SK-N-SH treated with all-trans-retinoic acid at 6 μM for 48 hours (cell line): ENCODE measurements at regions not wholly inside any gene's neighbourhood (a gene's known extent, or its start where the extent isn't known, plus 50 kb on each side); places are given as distances from the start of the nearest gene placed in this dataset.

Experiments
- ARNTL ChIP-seq: fragments of 450-650 bp; formaldehyde crosslinking; IDR thresholded peaks from 2 replicates; pipeline ENCODE4 v1.5.0; 2020; ENCODE audit warnings: low read depth, mild to moderate bottlenecking, moderate library complexity, borderline replicate concordance
- CSDC2 ChIP-seq: fragments of 250-450 bp; sonication (Bioruptor Pico); IDR thresholded peaks from 2 replicates; pipeline ENCODE4 v1.5.0; 2020; ENCODE audit warnings: mild to moderate bottlenecking, moderate library complexity
- ESRRG ChIP-seq: fragments of 250-450 bp; sonication (Bioruptor Pico); IDR thresholded peaks from 2 replicates; pipeline ENCODE4 v1.6.1; 2021; ENCODE audit warnings: mild to moderate bottlenecking
- GLIS3 ChIP-seq: fragments of 250-450 bp; sonication (Bioruptor Pico); IDR thresholded peaks from 2 replicates; pipeline ENCODE4 v1.5.0; 2020; ENCODE audit warnings: mild to moderate bottlenecking, moderate library complexity
- OSR1 ChIP-seq: fragments of 250-450 bp; sonication (Bioruptor Pico); IDR thresholded peaks from 2 replicates; pipeline ENCODE4 v1.8.0; 2022; ENCODE audit warnings: moderate library complexity, mild to moderate bottlenecking, inconsistent platforms
- SNAI2 ChIP-seq: fragments of 250-450 bp; sonication (Bioruptor Pico); IDR thresholded peaks from 2 replicates; pipeline ENCODE4 v1.5.0; 2020; ENCODE audit warnings: mild to moderate bottlenecking, moderate library complexity
- TCF4 ChIP-seq: fragments of 250-450 bp; sonication (Bioruptor Pico); IDR thresholded peaks from 2 replicates; pipeline ENCODE4 v1.8.0; 2021; ENCODE audit warnings: mild to moderate bottlenecking, moderate library complexity, borderline replicate concordance
- ZFP3 ChIP-seq: fragments of 250-450 bp; sonication (Bioruptor Pico); IDR thresholded peaks from 2 replicates; pipeline ENCODE4 v1.5.0; 2020; ENCODE audit warnings: mild to moderate bottlenecking, moderate library complexity
- ZFP30 ChIP-seq: fragments of 450-650 bp; formaldehyde crosslinking; IDR thresholded peaks from 2 replicates; pipeline ENCODE4 v1.5.0; 2022; ENCODE audit warnings: mild to moderate bottlenecking, moderate library complexity
- TF ChIP-seq, protein P1 (sequence below): fragments of 250-450 bp; sonication (Bioruptor Pico); IDR thresholded peaks from 2 replicates; pipeline ENCODE4 v1.8.0; 2020; ENCODE audit warnings: mild to moderate bottlenecking, moderate library complexity, borderline replicate concordance
- TF ChIP-seq, protein P2 (sequence below): fragments of 250-450 bp; sonication (Bioruptor Pico); IDR thresholded peaks from 2 replicates; pipeline ENCODE4 v1.5.1; 2020; ENCODE audit warnings: low read depth, mild to moderate bottlenecking, moderate library complexity
- TF ChIP-seq, protein P3 (sequence below): fragments of 250-450 bp; sonication (Bioruptor Pico); IDR thresholded peaks from 2 replicates; pipeline ENCODE4 v1.5.1; 2021; ENCODE audit warnings: mild to moderate bottlenecking, moderate library complexity
- TF ChIP-seq, protein P4 (sequence below): fragments of 250-450 bp; sonication (Bioruptor Pico); IDR thresholded peaks from 2 replicates; pipeline ENCODE4 v1.8.0; 2021; ENCODE audit warnings: low read depth, mild to moderate bottlenecking, moderate library complexity, borderline replicate concordance

DNA sequence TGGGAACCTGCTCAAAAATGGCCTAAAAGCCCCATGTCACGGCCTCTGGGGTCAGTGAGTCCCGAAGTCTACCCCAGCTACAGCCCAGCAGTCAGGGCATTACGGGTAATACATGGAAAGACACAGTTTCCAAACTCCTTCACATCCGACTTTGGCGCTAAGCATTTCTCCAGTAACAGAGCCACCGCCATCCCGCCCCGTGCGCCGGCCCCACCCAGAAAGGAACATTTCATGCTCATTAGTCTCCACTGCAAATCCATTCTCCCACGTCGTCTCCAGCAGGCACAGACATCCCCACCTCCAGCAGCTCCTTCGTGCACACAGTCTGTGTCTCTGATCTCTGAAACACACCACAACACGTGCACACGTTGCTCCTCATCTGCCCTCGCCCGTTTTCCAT lies 509.2 kb upstream of the ID2 start:
- TF ChIP-seq, protein P1, sequence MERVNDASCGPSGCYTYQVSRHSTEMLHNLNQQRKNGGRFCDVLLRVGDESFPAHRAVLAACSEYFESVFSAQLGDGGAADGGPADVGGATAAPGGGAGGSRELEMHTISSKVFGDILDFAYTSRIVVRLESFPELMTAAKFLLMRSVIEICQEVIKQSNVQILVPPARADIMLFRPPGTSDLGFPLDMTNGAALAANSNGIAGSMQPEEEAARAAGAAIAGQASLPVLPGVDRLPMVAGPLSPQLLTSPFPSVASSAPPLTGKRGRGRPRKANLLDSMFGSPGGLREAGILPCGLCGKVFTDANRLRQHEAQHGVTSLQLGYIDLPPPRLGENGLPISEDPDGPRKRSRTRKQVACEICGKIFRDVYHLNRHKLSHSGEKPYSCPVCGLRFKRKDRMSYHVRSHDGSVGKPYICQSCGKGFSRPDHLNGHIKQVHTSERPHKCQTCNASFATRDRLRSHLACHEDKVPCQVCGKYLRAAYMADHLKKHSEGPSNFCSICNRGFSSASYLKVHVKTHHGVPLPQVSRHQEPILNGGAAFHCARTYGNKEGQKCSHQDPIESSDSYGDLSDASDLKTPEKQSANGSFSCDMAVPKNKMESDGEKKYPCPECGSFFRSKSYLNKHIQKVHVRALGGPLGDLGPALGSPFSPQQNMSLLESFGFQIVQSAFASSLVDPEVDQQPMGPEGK (CRISPR knock-in tag) = no peak
- no peak for TF ChIP-seq CSDC2
- TF ChIP-seq ARNTL (CRISPR knock-in tag) = no peak
- TF ChIP-seq, protein P2, sequence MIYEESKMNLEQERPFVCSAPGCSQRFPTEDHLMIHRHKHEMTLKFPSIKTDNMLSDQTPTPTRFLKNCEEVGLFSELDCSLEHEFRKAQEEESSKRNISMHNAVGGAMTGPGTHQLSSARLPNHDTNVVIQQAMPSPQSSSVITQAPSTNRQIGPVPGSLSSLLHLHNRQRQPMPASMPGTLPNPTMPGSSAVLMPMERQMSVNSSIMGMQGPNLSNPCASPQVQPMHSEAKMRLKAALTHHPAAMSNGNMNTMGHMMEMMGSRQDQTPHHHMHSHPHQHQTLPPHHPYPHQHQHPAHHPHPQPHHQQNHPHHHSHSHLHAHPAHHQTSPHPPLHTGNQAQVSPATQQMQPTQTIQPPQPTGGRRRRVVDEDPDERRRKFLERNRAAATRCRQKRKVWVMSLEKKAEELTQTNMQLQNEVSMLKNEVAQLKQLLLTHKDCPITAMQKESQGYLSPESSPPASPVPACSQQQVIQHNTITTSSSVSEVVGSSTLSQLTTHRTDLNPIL = no peak
- TF ChIP-seq, protein P3, sequence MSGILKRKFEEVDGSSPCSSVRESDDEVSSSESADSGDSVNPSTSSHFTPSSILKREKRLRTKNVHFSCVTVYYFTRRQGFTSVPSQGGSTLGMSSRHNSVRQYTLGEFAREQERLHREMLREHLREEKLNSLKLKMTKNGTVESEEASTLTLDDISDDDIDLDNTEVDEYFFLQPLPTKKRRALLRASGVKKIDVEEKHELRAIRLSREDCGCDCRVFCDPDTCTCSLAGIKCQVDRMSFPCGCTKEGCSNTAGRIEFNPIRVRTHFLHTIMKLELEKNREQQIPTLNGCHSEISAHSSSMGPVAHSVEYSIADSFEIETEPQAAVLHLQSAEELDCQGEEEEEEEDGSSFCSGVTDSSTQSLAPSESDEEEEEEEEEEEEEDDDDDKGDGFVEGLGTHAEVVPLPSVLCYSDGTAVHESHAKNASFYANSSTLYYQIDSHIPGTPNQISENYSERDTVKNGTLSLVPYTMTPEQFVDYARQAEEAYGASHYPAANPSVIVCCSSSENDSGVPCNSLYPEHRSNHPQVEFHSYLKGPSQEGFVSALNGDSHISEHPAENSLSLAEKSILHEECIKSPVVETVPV = no peak
- no peak for TF ChIP-seq ZFP30 (CRISPR knock-in tag)
- TF ChIP-seq TCF4 = no peak
- no peak for TF ChIP-seq ESRRG
- TF ChIP-seq OSR1 (CRISPR knock-in tag) = no peak
- TF ChIP-seq GLIS3 (CRISPR knock-in tag) = no peak
- no peak for TF ChIP-seq ZFP3 (CRISPR knock-in tag)
- TF ChIP-seq, protein P4, sequence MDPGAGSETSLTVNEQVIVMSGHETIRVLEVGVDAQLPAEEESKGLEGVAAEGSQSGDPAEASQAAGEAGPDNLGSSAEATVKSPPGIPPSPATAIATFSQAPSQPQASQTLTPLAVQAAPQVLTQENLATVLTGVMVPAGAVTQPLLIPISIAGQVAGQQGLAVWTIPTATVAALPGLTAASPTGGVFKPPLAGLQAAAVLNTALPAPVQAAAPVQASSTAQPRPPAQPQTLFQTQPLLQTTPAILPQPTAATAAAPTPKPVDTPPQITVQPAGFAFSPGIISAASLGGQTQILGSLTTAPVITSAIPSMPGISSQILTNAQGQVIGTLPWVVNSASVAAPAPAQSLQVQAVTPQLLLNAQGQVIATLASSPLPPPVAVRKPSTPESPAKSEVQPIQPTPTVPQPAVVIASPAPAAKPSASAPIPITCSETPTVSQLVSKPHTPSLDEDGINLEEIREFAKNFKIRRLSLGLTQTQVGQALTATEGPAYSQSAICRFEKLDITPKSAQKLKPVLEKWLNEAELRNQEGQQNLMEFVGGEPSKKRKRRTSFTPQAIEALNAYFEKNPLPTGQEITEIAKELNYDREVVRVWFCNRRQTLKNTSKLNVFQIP (CRISPR knock-in tag) = no peak
- TF ChIP-seq SNAI2 = no peak
